Stimulated activated naive CD8-positive, alpha-beta T cell treated with anti-CD3 and anti-CD28 coated beads, Interleukin-15, Interleukin-2, amounts not matched to agents 100 U/mL and 50 U/mL, for 24 hours (primary cell): ENCODE measurements at regions not wholly inside any gene's neighbourhood (a gene's known extent, or its start where the extent isn't known, plus 50 kb on each side); places are given as distances from the start of the nearest gene placed in this dataset.

Experiments
- ATAC-seq: fragments of 150-1000 bp; cut with Tn5 transposase; one replicate; pipeline ENCODE4 v1.10.0; 2021
- DNase-seq: peaks from one replicate; pipeline ENCODE4 v3.0.0; 2021

DNA sequence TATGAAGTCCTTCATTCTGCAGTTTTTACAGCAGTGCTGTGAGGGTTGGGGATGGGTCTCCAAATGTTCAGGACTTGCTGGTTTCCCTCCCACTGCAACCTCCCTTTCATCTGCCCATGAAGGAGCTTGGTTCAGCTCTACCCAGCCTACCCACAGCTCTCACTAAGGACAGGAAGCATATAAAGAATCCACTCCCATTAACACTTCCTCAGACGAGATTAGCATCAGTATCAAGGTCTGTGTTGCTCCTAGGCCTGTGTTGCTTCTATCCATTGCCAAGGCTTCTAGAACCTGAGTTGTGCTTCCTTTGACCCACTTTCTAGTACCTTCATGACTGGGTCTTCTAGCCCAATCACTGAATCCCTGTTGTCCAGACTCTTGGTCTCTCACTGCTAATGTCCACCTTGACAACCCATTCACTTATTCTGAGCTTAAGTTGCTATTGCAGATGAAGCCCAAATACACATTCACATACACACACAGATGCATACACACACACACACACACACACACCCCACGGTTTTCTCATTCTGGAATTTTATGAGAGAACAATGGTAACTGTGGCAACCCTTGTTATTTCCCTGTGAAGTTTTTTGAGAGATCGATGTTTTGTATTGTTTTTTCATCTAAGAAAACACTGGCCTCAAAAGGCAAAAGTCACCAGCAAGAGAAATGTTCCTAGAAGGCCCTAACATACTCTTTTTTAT is 248.1 kb downstream of the MTERF1 start:
- DNase-seq (no peak), ATAC-seq (no peak)

DNA sequence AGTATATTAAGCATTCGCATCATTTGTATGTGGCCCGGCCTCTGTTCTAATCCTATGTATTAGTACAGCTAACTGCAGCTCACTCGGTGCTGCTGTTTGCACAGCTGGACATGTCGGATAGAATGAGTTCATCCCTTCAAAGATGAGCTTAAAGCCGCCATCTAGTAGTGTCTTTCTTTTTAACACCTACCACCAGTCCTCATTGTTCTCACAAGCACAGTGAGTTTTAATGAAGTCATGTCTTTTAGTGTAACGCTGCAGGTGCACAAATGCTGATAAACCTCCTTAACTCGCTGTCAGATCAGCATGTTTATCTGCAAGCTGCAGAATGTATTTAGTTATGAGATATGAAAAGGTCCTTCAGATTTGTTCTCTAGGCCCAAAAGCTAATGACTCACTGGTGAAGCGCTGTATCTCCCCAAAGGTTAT is 247.5 kb downstream of the MTERF1 start:
- DNase-seq: no peak
- ATAC-seq: no peak

DNA sequence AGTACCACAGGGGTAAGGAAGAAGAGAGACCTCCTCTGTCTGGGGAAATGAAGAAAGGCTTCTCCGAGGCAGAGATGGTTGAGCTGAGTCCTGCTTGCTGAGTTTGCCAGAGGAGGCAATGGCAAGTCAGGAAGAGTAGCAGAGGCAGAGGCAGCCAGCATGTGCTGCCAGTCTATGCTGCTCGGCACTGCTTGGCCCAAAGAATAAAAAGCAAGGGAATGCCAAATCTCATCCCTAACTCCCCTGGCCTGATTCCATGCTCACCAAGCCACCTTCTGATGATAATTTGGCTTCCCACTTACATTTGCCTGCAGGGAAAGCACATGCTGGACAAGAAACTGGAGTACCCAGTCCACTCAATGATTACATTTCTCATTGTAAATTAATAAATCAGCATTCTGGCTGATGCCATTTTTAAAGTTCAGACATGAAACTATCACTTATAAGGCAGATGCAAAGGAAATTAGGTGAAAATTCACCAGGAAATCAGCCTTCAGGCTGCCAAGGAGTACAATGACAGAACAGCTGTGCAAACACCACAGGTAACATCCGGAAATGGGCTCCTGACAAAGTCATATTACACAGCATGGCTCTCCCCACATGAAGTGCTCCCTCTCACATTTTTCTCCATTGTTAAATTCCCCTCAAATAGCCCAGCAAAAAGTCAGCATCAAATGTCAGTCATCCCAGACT is 245.9 kb downstream of the MTERF1 start:
- ATAC-seq: no peak
- no peak for DNase-seq

DNA sequence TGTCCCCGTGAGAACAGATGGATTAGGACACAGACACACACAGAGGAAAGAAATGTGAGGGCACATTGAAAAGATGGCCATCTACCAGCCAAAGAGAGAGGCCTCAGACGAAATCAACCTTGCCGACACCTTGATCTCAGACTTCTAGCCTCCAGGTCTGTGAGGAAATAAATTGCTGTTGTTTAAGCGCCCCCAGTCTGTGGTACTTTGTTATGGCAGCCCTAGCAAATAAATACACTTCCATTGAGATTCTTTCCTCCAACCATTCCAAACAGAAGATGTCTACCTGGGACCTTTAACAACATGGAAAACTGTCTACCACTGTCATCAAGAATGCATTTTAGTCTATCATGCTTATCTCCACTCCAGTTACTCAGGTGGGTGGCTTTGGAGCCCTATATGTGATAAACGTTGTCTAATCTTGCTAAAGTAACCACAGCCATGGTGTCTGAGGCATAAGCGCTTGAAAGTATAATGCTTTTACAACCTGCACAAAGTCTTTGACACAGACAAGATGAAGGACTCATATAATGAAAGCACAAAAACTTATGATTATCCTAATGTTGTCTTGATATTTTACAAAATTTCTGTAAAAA is 244.3 kb downstream of the MTERF1 start:
- no peak for DNase-seq
- ATAC-seq: no peak

DNA sequence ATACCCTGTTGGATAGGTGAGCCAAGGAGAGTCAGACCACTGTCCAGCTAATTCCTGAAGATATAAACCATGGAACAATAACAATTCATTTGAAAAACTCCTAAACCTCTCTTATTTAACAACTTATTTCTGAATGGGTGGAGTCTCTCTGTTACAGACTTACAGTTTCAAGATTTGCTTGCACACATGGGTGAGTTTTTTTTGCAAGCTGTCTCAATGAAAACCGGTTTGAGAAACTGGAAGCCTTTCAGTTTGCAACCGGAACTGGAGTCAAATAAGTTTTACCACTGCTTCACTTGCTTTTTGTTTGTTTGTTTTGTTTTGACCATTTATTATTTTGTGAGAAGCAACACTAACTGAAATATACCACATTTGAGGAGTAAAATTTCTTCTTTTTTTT is 243.8 kb downstream of the MTERF1 start:
- ATAC-seq (no peak), DNase-seq (no peak)

DNA sequence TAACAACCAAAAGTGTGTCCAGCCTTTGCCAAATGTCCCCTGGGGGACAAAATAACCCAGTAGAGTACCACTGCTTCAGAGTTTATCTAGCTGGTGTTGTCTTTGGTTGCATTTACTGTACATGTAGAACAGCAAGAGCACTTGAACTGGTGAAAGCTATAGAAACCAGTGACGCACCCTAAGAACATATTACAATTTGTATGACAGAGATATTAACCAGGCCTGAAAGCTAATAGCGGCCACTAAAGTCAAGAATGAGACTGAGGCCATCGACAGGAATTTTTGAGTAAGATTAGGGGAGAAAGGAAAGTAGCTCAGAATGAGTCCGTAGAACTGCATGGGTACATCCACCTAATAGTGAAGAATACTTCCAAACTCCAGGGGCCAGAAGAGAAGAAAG is 236.2 kb downstream of the MTERF1 start:
- no peak for DNase-seq
- no peak for ATAC-seq

DNA sequence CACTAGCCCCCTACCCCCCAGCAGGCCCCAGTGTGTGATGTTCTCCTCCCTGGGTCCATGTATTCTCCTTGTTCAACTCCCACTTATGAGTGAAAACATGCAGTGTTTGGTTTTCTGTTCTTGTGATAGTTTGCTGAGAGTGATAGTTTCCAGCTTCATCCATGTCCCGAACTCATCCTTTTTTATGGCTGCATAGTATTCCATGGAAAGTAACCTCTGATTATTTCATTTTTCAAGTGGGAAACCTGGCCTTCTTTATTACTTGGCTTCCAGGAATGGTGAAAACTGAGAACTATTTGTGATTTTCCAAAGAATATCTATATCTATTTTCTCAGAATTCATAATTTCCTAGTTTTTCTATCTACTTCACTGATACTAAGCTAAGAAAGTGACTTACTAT is 235.0 kb downstream of the MTERF1 start:
- ATAC-seq: no peak
- no peak for DNase-seq

DNA sequence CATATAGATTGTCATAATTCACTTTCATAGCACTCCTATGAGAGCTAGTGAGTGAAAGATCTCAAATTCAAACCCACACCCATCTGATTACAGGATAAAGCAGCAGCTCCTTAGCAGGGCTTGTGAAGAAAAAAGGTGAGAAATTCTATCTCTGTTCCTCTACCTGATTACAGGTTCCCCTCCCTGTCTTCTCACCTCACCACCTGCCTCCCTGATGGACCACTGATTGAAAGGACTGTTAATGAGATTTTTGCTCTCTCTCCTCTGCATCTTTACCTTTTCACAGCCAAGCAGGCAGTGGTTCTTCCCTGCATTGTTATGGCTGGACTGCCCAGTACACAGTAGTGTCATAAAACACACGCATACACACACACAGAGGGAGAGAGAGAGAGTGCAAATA is 228.5 kb downstream of the MTERF1 start:
- DNase-seq (no peak), ATAC-seq (no peak)

DNA sequence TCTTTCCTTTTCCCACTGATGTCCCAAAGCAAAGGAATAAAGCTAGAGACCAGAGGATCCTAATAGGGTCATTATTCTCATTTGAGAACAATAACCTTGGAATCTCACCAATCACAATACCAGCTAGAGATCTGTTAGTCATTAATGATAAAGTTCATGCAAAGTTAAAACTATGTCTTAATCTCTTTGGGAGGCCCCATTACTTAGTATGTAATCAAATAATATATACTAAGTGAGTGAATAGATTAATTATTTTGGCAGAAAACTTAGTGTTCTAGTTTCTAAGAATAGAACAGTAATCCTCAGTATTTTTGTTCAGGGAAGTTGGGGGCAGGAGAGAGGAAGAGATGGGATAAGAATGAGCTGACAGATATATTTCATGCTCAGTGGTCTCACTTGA is 227.2 kb downstream of the MTERF1 start:
- no peak for DNase-seq
- no peak for ATAC-seq

DNA sequence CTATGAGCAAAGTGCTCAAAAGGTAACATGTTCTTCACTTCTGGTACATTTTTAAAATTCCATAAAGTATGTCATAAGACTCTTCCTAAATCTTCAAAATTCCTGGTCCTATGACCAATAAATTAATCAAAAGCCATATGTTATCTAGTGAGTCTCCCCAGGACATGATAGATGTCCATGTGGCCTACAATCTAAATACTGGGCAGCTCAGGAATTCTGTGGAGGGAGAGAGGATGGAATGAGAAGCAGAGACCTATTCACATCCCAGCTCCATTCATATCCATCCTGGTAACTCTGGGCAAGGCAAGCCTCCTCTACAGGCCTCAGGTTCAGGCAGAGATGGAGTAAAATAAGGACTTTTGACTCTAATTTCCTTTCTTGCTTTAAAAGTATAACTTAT is 224.8 kb downstream of the MTERF1 start:
- ATAC-seq: no peak

DNA sequence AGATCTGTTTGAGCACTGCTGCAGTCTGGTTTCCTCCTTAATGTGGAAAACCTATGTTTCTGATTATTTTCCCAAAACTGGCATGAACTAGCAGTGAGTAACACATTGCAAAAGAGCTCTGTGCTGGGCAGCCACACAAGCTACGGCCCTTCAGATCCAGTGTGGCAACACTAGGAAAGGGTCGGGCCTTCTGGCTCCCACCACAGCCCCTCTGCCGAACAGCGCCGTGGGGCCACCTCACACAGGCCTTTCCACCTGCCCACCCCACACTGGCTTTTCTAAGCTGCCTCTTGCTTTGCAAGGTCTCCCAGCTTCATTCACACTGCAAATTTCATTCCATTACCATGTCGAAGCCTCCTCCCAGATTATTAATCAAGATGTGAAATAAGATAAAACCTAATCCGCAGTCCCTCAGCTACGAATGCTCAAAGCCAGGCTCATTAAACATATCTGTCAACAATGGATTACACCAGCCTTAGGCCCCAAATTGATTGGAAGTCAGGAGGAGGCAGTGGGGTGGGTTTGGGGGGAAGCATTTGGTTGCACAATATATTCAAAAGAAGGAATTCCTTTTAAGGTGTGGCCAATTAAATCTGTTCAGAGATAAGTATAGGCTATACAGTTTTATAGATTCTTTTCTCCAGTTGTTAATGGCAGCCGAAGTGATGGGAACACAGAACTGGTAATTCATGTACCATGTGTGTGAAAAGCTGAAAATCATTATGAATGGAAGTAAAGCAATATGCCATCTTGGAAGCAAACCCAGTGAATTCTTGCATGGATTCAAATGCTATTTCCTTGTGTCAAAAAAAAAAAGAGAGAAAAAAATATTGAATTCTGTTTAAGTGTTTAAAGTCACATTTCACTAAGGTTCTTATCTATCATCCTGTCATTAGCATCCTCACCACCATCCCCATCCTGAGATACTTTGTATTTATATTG is 223.7 kb downstream of the MTERF1 start:
- ATAC-seq (no peak), DNase-seq (no peak)

More for the DNA sequence above, 224.8 kb downstream of the MTERF1 start:
- no peak for DNase-seq

DNA sequence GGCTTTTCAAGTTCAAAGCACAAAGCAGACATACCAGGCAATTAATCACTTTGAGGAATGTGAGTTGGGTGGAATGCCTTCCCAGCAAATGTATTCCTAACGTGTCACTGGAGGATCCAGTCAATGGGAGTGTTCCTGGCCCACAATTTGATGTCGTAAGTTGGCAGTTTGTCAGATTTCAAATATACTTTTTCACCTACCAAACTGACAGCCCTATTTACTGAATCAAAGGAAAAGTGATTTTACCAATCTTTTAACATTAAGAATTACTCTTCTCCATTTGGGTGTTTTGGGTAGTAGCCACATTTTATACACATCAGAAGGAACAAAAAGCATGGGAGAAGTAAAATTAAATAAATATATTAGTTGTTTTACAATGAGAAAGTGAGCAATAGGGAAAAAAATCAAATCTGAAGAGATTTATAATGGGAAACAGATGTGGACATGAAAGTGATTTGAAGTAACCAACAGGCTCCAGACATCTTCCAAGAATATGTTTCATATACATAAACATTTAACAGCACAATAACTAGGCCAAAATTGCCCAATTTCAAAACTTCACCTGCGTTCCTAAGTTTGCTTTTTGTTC is 222.9 kb downstream of the MTERF1 start:
- DNase-seq (no peak), ATAC-seq (no peak)

DNA sequence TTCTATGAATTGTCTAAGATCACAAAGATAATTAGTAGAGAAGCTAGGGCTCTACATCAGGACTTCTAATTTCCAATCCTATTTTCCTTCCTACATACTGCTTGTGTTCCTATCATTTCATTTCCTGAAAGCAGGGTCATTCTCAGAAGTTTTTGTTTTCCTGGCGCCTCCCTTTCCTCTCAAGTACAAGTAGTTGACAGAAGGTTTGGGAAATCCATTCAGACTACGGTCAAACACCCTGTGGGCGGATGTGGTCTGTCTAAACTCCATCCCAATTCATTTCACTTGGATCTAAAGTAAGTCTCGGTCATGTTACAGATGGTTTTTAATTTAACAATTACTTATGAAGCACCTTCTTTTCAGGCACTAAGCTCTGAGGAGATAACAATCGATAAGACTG is 221.4 kb downstream of the MTERF1 start:
- no peak for DNase-seq
- ATAC-seq: no peak

DNA sequence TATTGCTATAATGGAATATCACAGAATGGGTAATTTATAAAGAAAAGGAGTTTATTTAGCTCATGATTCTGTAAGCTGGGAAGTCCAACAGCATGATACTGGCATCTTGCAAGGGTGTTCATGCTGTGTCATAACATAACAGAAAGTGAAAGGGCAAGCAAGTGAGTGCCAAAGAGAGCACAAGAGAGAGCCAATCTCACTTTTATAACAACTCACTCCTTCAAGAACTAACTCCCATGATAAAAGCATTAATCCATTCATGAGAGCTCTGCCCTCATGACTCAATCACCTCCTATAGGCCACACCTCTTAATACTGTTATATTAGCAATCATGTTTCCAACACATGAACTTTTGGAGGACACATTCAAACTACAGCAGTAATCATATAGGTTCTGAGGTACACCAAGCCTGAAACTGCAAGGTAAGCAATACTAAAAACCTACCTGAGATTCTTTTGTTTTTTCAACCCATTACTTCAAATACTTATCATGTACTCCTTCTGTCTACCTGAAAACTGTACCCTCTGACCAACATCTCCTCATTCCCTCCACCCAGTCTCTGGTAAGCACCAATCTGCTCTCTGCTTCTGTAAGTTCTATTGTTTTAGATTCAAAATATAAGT is 219.7 kb downstream of the MTERF1 start:
- DNase-seq: no peak
- no peak for ATAC-seq

DNA sequence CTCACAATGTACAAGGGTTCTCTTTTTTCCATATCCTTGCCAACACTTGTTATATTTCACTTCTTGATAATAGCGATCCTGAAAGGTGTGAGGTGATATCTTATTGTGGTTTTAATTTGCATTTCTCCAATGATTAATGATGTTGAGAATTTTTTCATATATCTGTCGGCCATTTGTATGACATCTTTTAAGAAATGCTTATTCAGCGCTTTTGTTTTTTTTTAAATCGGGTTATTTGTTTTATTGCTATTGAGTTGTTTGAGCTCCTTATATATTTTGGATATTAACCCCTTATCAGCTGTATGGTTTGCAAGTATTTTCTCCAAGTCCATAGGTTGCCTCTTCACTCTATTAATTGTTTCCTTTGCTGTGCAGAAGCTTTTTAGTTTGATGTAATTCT is 218.8 kb downstream of the MTERF1 start:
- no peak for ATAC-seq

DNA sequence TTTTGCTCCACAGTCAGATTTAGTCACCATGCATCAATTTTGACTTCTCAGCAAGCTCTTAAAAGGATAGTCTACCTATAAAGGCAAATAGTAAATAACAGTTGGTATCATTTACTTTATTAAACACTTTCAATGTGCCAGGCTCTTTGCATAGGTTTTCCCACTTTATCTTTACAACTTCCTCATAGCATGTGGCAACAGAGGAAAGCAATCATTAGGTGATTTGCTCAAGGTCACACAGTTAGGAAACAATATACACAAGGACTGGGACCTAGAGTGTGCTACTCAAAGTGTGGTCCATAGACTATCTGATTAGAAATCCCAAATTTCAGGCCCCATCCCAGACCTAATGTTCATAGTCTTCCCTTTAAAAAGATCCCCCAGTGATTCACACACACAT is 212.3 kb downstream of the MTERF1 start:
- no peak for DNase-seq
- no peak for ATAC-seq

More for the DNA sequence above, 218.8 kb downstream of the MTERF1 start:
- no peak for DNase-seq

DNA sequence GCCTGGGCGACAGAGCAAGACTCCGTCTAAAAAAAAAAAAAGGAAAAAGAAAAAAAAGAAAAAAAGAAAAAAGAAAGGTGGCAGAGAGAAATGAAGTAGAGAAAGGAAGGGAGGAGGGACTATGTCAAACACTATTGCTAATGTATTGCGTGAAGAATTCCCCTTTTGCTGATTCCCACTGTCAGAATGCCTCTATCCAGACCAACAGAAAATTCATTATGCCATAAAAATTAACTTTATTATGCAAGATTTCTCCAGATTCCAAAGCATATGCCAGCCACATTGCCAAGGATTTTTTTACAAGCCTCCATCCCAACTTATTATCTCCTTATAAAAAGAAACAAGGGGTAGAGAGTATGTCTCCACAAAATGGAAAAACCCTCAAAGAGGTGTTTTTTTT is 209.3 kb downstream of the MTERF1 start:
- ATAC-seq (no peak), DNase-seq (no peak)

DNA sequence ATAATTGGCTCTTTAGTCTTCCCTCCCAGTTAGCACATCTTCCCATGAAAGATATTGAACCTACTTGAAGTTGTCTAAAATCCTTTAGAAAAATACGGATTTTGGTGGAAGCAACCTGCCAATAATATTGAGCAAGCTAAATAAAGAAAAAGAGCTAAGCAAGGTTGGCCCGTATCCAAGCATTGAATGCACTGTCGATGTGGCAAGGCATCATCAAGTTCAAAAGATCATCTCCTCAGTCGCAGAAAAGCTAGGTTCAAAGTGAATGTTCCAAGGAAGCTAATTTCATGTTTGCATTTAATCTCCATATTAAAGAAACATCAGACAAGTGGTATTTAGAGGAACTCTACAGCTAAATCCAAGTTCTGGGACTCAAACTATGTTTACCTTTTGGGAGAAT is 206.0 kb downstream of the MTERF1 start:
- ATAC-seq (no peak), DNase-seq (no peak)

DNA sequence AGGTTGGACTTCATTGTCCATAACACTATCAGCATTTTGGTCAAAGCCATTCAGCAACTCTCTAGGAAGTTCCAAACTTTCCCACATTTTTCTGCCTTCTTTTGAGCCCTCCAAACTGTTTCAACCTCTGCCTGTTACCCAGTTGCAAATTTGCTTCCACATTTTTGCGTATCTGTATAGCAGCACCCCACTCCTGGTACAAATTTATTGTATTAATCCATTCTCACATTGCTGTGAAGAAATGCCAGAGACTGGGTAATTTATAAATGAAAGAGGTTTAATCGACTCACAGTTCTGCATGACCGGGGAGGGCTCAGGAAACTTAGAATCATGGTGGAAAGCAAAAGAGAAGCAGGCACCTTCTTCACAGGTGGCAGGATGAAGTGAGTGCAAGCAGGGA is 198.8 kb downstream of the MTERF1 start:
- no peak for ATAC-seq
- DNase-seq: no peak

DNA sequence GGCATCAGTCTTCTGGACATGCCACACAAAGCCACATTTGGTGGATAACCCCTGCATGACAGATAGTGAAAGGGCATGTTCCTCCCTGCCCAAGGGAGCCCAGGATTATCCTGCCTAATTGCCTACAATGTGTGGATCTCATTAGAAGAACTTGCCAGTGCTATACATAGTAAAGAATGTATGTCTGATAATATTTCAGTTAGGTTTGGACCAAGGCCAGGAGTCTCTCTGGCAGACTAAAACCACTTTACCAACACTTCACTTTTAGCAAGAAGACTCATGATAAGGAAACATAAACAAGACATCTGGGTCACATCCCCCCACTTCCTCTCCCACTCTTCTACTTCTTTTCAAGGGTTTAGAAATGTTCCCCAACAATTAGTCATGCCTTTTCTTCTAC is 196.7 kb downstream of the MTERF1 start:
- ATAC-seq (no peak), DNase-seq (no peak)

DNA sequence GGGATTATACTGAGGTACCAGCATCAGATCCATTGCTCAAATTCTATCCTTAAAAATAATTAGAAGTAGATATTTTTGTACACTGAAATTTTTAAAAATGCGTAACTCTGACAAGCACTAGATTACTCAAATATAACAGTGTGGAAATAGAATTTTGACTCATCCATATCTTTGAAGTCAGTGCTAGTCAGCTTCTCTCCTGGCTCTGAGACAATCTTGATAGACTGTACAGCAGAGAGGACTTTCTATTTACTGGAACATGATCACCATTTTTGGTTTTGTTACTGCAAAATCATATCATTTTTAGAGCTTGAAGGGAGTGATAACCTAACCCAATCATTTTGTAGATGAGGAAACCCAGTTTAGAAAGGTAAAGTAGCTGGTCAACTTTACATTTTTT is 195.0 kb downstream of the MTERF1 start:
- ATAC-seq: no peak
- no peak for DNase-seq
